ENCODE measurements at regions not wholly inside any gene's neighbourhood (a gene's known extent, or its start where the extent isn't known, plus 50 kb on each side); places are given as distances from the start of the nearest gene placed in this dataset.

DNA sequence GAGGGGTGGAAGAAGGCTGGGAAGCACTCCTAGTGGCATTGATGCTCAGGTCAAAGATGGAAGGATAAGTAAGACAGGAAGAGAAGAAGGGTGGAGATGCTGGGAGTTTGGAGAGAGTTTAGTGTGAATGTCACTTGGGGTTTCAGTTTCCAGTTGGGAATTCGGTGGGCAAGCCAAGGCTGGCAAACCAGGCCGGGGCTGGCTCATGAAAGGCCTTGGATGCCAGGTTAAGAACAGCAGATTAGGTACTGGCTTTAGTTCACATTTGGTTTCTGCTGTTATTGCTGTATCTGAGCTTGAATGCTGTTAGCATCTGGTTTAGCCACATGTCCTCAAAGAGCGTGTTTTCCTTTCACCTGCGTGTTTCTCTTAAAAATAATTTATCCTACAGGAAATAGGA is 69.6 kb downstream of the BLID start:
- Mint-ChIP-seq H3K36me3 (ENCODE audit: low read depth) (peaks cover 4% of the 10 kb centered on the region), H3K9me3 (peaks cover 7% of the 10 kb centered on the region), H3K4me1 (peaks cover 10% of the 10 kb centered on the region), H3K4me3 (no peak overlapping the region), H3K27me3 (ENCODE audit: low read depth) (no peaks in the 10 kb centered on the region), H3K27ac (ENCODE audit: unreplicated experiment) (no peak overlapping the region)
- no peak for DNase-seq (ENCODE audit: low read depth, low spot score)
- TF ChIP-seq, protein P1, sequence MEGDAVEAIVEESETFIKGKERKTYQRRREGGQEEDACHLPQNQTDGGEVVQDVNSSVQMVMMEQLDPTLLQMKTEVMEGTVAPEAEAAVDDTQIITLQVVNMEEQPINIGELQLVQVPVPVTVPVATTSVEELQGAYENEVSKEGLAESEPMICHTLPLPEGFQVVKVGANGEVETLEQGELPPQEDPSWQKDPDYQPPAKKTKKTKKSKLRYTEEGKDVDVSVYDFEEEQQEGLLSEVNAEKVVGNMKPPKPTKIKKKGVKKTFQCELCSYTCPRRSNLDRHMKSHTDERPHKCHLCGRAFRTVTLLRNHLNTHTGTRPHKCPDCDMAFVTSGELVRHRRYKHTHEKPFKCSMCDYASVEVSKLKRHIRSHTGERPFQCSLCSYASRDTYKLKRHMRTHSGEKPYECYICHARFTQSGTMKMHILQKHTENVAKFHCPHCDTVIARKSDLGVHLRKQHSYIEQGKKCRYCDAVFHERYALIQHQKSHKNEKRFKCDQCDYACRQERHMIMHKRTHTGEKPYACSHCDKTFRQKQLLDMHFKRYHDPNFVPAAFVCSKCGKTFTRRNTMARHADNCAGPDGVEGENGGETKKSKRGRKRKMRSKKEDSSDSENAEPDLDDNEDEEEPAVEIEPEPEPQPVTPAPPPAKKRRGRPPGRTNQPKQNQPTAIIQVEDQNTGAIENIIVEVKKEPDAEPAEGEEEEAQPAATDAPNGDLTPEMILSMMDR (conservative IDR thresholded peaks at IDR 0.05) = no peak

GRCh38 chr11:122045181-122045586 is 70.8 kb downstream of the BLID start:
- H3K4me3 Mint-ChIP-seq = no peak overlapping the region
- H3K27ac Mint-ChIP-seq (ENCODE audit: unreplicated experiment) = no peak overlapping the region
- H3K9me3 Mint-ChIP-seq = peaks cover 7% of the 10 kb centered on the region
- peaks cover 19% of the 10 kb centered on the region for H3K4me1 Mint-ChIP-seq
- TF ChIP-seq, protein P1 (conservative IDR thresholded peaks at IDR 0.05) = no peak
- peaks cover 4% of the 10 kb centered on the region for H3K36me3 Mint-ChIP-seq (ENCODE audit: low read depth)
- DNase-seq (ENCODE audit: low read depth, low spot score) = no peak
- H3K27me3 Mint-ChIP-seq (ENCODE audit: low read depth) = no peaks in the 10 kb centered on the region

DNA sequence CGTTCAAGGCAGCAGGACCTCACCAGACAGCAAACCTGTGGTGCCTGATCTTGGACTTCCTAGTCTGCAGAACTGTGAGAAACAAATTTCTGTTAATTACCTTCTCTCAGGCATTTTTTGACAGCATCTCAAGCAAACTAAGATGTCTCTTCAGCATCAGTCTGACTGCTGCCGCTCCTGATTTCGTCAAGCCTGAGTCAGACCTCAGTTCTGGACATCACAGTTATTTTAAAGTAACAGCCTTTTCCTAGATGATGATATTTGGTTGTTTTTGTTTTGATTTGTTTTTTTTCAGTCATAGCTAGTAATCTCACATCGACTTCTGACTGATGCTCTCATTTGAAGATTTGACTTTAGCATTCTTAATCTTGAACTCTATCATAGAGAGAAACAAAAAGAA is 71.9 kb downstream of the BLID start:
- H3K36me3 Mint-ChIP-seq (ENCODE audit: low read depth) = peaks cover 2% of the 10 kb centered on the region

GRCh38 chr11:122042981-122043380 is 73.0 kb downstream of the BLID start:
- H3K36me3 Mint-ChIP-seq (ENCODE audit: low read depth) = peaks cover 2% of the 10 kb centered on the region
- no peak for DNase-seq (ENCODE audit: low read depth, low spot score)
- peaks cover 3% of the 10 kb centered on the region for H3K9me3 Mint-ChIP-seq
- H3K4me1 Mint-ChIP-seq = peaks cover 31% of the 10 kb centered on the region
- no peaks in the 10 kb centered on the region for H3K27me3 Mint-ChIP-seq (ENCODE audit: low read depth)
- no peak overlapping the region for H3K27ac Mint-ChIP-seq (ENCODE audit: unreplicated experiment)
- H3K4me3 Mint-ChIP-seq = no peak overlapping the region
- TF ChIP-seq, protein P1 (conservative IDR thresholded peaks at IDR 0.05) = no peak

More for the DNA sequence above, 71.9 kb downstream of the BLID start:
- no peak for DNase-seq (ENCODE audit: low read depth, low spot score)
- H3K27me3 Mint-ChIP-seq (ENCODE audit: low read depth) = no peaks in the 10 kb centered on the region
- H3K27ac Mint-ChIP-seq (ENCODE audit: unreplicated experiment) = no peak overlapping the region
- H3K9me3 Mint-ChIP-seq = peaks cover 3% of the 10 kb centered on the region
- TF ChIP-seq, protein P1 (conservative IDR thresholded peaks at IDR 0.05) = no peak
- no peak overlapping the region for H3K4me3 Mint-ChIP-seq
- peaks cover 26% of the 10 kb centered on the region for H3K4me1 Mint-ChIP-seq

DNA sequence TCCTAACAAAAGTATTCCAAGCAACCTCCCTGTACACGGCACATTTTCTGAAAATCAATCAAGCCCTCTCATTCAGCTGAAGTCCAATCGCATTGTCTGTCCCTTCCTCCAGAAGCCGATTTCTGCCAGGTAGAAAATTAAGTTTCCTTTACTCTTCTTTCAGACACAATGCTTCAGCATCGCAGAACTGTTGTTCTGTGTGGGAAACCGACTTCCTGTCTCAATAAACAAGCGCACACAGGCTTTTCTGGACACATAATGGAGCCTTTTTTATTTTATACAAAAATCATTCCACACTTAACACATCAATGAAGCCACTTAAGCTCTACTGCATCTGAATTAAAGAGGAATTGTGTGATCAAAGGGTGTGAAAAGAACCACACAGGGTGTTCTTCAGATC is 75.6 kb downstream of the BLID start:
- H3K9me3 Mint-ChIP-seq = no peaks in the 10 kb centered on the region
- H3K4me1 Mint-ChIP-seq = peaks cover 31% of the 10 kb centered on the region
- H3K4me3 Mint-ChIP-seq = no peak overlapping the region
- DNase-seq (ENCODE audit: low read depth, low spot score) = no peak
- TF ChIP-seq, protein P1 (conservative IDR thresholded peaks at IDR 0.05) = no peak
- H3K36me3 Mint-ChIP-seq (ENCODE audit: low read depth) = no peaks in the 10 kb centered on the region
- no peaks in the 10 kb centered on the region for H3K27me3 Mint-ChIP-seq (ENCODE audit: low read depth)
- H3K27ac Mint-ChIP-seq (ENCODE audit: unreplicated experiment) = no peak overlapping the region

GRCh38 chr11:122038543-122038942 is 77.5 kb downstream of the BLID start:
- Mint-ChIP-seq H3K27ac (ENCODE audit: unreplicated experiment) (no peak overlapping the region), H3K4me3 (no peak overlapping the region), H3K4me1 (peaks cover 31% of the 10 kb centered on the region), H3K27me3 (ENCODE audit: low read depth) (no peaks in the 10 kb centered on the region), H3K9me3 (no peaks in the 10 kb centered on the region), H3K36me3 (ENCODE audit: low read depth) (no peaks in the 10 kb centered on the region)
- DNase-seq (ENCODE audit: low read depth, low spot score) = no peak
- TF ChIP-seq, protein P1 (conservative IDR thresholded peaks at IDR 0.05) = no peak
